ENCODE measurements at regions not wholly inside any gene's neighbourhood (a gene's known extent, or its start where the extent isn't known, plus 50 kb on each side); places are given as distances from the start of the nearest gene placed in this dataset.

DNA sequence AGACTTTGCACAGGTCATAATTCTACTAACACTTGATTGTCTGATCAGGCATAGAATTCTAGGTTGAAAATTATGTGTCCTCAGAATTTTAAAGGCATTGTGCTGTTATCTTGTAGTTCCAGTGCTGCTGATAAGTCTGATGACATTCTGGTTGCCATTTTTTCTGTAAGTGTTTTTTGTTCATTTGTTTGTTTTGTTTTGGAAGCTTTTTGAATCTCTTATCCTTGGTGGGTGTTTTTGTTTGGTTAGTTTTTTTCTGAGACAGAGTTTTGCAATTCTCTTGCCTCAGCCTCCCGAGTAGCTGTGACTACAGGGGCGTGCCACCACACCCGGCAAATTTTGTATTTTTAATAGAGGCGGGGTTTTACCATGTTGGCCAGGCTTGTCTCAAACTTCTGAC is 178.9 kb downstream of the CCDC71L start:
- DNase-seq (ENCODE audit: low read depth), result no peak

DNA sequence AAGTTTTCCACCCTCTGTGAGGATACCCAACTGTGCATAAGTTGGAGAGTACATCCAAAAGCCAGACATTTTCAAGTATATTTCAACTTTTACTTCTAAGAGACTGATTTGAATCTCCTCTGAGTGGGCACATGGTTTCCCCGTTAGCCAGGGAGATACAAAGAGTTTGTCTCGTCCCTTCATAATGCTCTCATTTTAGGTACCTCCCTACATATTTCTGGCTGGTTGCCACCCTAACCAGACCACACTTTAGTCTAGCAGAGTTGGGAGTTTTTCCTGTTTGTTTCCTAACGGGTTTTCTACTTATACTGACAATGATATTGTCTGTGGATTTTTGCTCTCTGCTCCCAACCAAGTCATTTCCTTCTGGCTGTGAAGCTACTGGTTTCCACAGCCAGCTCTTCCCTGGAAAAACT is 180.3 kb downstream of the CCDC71L start:
- DNase-seq (ENCODE audit: low read depth), result no peak

DNA sequence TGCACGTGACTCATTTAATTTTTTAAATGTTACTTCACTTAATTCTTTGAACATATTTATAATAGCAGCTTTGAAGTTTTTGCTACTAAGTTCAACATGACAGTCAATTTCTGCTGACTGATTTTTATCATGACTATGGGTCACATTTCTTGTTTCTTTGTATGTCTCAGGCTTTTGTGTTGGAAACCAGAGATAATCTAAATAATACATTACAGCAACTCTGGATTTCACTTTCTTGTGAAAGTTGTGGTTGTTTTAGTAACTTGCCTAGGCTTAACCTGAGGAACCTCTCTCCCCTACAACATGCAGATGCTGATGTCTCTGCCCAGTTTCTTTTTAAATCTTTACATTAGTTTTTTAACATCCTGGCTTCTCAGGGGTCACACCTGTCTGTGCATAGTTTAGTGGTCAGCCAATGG is 180.8 kb downstream of the CCDC71L start:
- DNase-seq (ENCODE audit: low read depth), result no peak

DNA sequence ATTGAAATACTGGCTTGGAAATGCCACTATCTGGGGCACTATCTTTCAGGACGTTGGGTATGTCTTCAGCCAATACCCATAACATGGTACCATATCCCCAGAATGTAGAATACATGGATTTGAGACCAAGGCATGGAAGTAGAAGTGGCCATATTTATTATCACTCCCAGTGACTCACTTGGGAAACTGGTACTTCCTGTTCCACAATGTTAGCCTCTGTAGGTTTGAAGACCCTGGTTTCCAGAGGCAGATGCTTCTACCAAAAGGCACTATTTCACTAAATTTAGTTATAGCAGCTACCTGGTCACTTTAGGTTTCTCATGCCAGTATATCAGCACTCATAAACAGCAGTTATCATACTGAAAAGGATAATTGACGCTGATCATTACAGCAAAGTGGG is 184.2 kb downstream of the CCDC71L start:
- no peak for DNase-seq (ENCODE audit: low read depth)

GRCh38 chr7:106472741-106473140 is 188.0 kb upstream of the NAMPT start:
- no peak for DNase-seq (ENCODE audit: low read depth)

- DNase-seq (ENCODE audit: low read depth), result no peak
Measured at GRCh38 chr7:106471686-106472440, 187.1 kb upstream of the NAMPT start.

- no peak for DNase-seq (ENCODE audit: low read depth)
Measured at GRCh38 chr7:106471021-106471420, 186.2 kb upstream of the NAMPT start.

DNA sequence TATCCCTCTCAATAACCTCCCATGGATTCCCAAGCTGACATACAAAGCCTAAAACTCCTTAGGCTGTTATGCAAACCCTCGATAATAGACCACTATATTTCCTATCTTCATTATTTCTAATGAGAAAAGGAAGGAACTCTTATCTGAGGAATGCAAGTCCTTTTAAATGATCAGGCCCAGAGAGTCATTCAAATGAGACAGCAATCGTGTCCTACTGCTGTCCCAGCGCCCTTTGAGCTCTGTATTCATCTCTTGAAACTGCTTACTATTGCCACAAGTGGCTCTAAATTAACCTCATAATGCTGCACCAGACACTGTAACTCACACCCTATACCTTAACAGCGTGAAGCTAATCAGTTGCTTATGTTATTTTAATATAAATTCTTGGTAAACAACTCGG is 182.1 kb upstream of the NAMPT start:
- no peak for DNase-seq (ENCODE audit: low read depth)

DNA sequence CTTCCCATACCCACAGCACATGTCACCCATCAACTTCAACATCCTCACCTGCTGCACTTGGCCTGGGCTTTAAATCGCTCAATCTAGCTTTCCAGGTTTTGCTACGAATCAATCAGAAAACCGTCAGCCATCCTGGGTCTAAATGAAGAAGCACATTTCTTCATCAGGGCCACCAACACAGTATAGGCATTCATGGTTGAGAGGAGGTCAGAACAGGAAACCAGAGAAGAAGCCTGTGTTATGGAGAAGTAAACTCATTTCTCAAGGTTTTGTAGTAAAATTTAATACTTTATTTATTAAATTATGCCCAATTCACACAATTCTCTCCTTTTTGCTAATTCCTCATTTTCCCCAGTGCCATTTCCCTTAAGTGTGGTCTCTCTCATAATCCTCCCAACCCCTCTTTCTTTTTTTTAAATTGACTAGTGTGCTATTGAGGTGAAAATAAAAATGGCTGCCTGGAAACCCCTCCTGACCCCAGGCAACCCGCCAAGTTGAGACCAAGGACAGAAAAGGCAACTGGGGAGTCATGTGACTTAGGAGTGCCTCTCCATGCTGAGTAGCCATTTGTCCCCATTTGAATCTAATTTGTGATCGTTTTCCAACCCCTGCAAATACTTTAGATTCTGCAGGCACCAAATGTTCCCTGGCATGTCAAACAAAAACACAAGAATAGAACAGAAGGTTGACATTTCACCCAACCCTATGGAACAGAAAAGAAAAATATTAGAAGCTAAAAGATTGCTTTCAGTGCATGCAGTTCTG is 181.1 kb upstream of the NAMPT start:
- DNase-seq (ENCODE audit: low read depth), result no peak

DNA sequence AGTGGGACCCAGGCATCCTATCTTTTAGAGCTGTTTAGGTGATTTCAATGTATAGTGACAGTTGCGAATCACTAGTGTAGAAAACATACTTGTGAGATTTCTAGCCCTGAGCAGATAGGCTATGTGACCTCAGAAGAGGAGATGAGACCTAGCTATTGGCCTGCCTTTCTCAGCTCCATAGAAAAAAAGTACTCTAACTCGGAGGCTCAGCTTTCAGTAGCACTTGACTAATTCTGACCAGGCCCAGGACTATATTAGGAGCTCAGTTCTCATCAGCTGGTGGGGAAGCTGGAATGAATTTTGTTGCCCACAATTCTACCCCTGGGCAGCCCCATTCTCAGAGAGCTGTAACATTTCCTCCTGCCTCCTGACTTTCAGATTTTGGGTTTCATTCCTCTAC is 179.9 kb upstream of the NAMPT start:
- DNase-seq (ENCODE audit: low read depth), result no peak

DNA sequence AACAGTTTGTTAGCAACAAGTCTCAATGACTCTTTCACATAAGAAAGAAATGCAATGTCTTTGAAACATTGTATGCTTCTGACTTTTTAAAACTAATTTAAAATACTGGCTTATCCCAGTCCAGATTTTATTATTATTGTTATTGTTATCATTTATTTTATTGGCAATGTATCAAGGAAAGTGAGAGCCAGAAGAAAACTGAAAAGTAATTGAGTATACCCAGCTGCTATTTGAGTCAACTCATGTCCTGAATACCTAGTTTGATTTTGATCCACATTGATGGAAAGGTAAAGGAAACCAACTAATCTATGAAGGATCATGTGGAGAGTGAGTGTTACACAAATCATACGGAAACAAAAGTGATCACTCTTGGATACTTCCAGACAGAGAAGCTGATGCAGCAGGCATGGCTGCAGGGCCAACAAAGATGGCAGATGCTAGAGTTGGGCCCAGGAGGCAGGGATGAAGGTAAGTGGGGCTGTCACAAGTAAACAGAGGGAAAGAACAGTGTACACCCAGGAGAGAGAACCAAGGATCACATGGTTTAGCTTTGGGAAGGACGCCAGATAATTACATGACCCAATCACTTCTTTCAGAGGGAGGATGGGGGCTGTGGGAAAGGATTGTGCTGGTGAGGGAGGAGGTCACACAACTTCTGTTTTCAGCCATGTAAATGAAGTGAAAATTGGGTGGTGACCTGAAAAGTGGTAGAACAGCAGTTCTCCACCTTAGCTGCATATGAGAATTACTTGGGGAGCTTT is 179.2 kb upstream of the NAMPT start:
- DNase-seq (ENCODE audit: low read depth), result no peak

DNA sequence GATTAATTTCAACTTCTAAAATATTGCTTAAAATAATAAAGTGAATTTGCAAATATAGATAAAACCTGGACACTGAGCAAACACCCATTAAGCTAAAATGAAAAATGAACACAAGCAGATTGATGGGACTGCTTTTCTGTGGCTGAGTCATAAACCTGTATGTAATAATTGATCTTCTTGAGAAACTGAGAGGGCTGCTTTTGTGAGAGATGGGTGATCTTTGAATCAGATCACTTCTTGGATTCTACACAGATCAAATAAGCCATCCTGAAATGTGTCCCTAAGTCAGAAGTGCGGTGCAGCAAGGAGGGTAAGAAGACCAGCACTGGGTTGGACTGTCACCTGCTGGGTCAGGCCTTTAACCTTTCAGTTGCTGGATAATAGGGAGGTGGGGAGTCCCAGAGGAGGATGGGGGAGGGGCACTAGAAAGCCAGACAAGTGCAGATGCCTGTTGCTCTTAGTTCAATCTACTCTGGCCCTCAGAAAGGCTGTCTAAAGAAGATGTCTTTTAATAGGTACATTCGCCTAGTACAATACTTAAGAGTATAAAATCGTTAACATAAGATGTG is 178.2 kb upstream of the NAMPT start:
- no peak for DNase-seq (ENCODE audit: low read depth)

DNA sequence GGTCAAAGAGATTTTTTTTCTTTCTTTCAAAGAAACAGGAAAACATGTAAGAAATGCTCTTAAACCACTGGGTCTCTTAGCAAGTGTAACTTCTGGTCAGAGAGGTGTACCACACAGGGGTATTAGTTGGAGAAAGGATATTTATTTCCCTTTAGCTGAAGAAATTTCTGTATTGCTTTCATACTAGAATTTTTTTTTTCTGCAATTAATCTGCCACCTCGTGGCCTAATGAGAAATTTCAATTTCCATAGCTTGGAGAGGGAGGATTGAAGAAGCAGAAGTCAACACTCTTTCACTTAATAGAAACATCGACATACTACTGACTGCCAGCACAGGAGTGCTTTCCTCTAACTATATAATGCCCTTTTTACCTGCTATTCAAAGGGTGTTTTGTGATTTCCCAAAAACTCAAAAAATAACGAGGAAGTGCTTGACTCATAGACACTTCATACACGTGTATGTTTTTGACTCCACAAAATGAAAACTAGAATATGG is 177.6 kb upstream of the NAMPT start:
- DNase-seq (ENCODE audit: low read depth), result no peak

GRCh38 chr7:106460792-106461254 is 176.0 kb upstream of the NAMPT start:
- no peak for DNase-seq (ENCODE audit: low read depth)

- no peak for DNase-seq (ENCODE audit: low read depth)
Measured at GRCh38 chr7:106459397-106460072, 174.8 kb upstream of the NAMPT start.

- no peak for DNase-seq (ENCODE audit: low read depth)
Measured at GRCh38 chr7:106457678-106458077, 172.9 kb upstream of the NAMPT start.

DNA sequence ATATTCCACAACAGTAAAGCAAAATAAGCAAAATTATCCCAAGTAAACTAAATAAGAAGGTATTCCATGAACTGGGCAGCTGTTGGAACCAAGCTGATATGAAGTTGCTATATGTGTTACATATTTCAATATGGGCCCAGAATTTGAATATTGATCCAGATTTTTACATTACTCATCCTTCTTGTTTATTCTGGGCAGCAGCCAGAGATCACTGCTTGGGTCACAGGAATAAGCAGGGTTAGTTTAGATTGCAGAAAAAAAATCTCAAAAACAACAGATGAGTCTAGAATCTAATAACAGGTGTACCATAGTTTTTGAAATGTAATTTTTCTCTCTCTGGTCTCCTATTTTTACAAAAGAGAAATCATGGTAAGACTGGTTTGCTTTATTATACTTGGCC is 171.5 kb upstream of the NAMPT start:
- no peak for DNase-seq (ENCODE audit: low read depth)

- no peak for DNase-seq (ENCODE audit: low read depth)
Measured at GRCh38 chr7:106452031-106452851, 167.5 kb upstream of the NAMPT start.

DNA sequence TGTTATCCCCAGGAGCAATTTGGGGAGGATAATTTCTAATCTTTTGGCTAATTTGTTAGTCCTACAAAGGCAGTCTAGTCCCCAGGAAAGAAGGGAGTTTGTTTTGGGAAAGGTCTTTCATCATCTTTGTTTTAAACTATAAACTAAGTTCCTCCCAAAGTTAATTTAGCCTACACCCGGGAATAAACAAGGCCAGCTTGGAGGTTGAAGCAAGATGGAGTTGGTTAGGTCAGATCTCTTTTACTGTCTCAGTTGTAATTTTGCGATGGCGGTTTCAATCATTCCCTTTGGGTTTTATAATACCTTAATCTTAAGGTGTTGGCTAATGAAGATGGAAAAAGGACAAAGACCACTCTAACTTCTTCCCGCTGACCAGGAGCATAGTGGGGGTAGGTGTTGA is 166.4 kb upstream of the NAMPT start:
- DNase-seq (ENCODE audit: low read depth), result no peak

DNA sequence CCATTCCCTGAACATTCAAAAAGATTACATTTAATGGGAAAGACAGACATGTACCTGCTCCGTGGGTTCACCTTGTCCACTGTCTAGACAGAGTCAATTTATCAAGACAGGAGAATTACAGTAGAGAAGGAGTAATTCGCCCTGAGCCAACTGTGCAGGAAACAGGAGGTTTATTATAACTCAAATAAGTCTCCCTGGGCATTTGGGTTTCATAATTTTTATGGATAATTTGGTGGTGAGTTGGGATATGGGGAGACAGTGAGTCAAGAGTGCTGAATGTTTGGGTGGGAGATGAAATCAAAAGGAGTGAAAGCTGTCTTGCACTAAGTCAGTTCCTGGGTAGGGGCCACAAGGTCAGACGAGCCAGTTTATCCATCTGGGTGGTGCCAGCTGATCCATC is 165.9 kb upstream of the NAMPT start:
- no peak for DNase-seq (ENCODE audit: low read depth)
